ENCODE measurements at regions not wholly inside any gene's neighbourhood (a gene's known extent, or its start where the extent isn't known, plus 50 kb on each side); places are given as distances from the start of the nearest gene placed in this dataset.

DNA sequence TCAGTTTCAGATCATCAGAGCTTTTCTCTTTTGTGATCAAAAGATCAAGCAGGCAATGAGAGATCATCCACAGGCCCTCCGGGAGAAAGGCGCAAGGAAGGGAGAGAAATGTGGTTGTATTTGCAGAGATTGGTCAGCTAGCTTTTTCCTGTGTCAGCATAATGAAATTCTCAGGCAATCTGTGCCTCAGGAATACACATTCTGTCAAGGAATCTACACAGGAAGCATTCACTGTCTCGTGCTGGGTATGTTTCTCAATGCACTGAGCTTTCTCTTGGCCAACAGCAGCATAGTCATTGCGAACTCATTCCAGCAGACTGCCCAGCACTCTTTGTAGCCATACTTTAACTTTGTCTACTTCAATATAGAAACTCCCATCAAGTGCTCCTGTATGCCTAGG is 413.7 kb downstream of the PPP3CA start:
- Histone ChIP-seq H3K4me3 (ENCODE audit: low read depth, low read length) (no peak overlapping the region), H3K36me3 (ENCODE audit: control insufficient read depth, insufficient read depth, low read length) (no peaks in the 10 kb centered on the region), H3K27me3 (replicated peaks; ENCODE audit: control insufficient read depth, insufficient read depth, low read length) (no peaks in the 10 kb centered on the region; the same call in 1 of the 2 replicates), H3K4me1 (no peaks in the 10 kb centered on the region), H3K9me3 (no peaks in the 10 kb centered on the region)
- no TSS peak for BruUV-seq (replicated peaks)
- TF ChIP-seq, protein P1, sequence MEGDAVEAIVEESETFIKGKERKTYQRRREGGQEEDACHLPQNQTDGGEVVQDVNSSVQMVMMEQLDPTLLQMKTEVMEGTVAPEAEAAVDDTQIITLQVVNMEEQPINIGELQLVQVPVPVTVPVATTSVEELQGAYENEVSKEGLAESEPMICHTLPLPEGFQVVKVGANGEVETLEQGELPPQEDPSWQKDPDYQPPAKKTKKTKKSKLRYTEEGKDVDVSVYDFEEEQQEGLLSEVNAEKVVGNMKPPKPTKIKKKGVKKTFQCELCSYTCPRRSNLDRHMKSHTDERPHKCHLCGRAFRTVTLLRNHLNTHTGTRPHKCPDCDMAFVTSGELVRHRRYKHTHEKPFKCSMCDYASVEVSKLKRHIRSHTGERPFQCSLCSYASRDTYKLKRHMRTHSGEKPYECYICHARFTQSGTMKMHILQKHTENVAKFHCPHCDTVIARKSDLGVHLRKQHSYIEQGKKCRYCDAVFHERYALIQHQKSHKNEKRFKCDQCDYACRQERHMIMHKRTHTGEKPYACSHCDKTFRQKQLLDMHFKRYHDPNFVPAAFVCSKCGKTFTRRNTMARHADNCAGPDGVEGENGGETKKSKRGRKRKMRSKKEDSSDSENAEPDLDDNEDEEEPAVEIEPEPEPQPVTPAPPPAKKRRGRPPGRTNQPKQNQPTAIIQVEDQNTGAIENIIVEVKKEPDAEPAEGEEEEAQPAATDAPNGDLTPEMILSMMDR (IDR thresholded peaks at IDR 0.05; ENCODE audit: insufficient read depth in 1 of 2, low read depth in 1 of 2, low read length in 1 of 2, severe bottlenecking in 1 of 2, unreplicated experiment in 1 of 2), result no peak
- Mint-ChIP-seq H3K27me3 (ENCODE audit: insufficient read depth, unreplicated experiment) (peaks cover 3% of the 10 kb centered on the region), H3K4me1 (ENCODE audit: low read depth, unreplicated experiment) (no peaks in the 10 kb centered on the region), H3K36me3 (ENCODE audit: insufficient read depth, unreplicated experiment) (no peaks in the 10 kb centered on the region), H3K27ac (ENCODE audit: unreplicated experiment) (no peak overlapping the region), H3K4me3 (ENCODE audit: unreplicated experiment) (no peak overlapping the region), H3K9me3 (ENCODE audit: unreplicated experiment) (no peaks in the 10 kb centered on the region)
- intact Hi-C loops (cut with micrococcal nuclease; ENCODE audit: unreplicated experiment), result no loop called here
- ChIA-PET POLR2A (no interaction called here), CTCF (no interaction called here)
- no peak for DNase-seq

DNA sequence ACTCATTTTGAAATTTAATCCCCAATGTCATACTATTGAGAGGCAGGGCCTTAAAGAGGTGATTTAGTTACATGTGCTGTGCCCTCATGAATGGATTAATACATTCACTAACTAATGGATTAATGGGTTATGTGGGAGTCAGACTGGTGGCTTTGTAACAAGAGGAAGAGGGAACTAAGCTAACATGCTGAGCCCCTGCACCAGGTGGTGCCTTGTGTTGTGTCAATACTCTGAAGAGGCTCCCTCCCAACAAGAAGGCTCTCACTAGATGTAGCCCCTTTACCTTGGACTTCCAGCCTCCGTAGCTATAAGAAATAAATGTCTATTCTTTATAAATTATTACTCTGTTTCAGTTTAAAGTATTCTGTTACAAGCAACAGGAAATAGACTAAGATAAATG is 411.9 kb upstream of the EMCN start:
- Histone ChIP-seq H3K9me3 (no peaks in the 10 kb centered on the region), H3K27me3 (replicated peaks; ENCODE audit: control insufficient read depth, insufficient read depth, low read length) (no peaks in the 10 kb centered on the region; the same call in 1 of the 2 replicates), H3K4me3 (ENCODE audit: low read depth, low read length) (no peak overlapping the region), H3K36me3 (ENCODE audit: control insufficient read depth, insufficient read depth, low read length) (no peaks in the 10 kb centered on the region), H3K4me1 (no peaks in the 10 kb centered on the region)
- H3K27ac Mint-ChIP-seq (ENCODE audit: unreplicated experiment), result no peak overlapping the region
- H3K9me3 Mint-ChIP-seq (ENCODE audit: unreplicated experiment), result peaks cover under 1% of the 10 kb centered on the region
- ChIA-PET POLR2A (no interaction called here), CTCF (no interaction called here)
- DNase-seq, result no peak
- TF ChIP-seq, protein P1 (IDR thresholded peaks at IDR 0.05; ENCODE audit: insufficient read depth in 1 of 2, low read depth in 1 of 2, low read length in 1 of 2, severe bottlenecking in 1 of 2, unreplicated experiment in 1 of 2), result no peak
- H3K36me3 Mint-ChIP-seq (ENCODE audit: insufficient read depth, unreplicated experiment), result no peaks in the 10 kb centered on the region
- peaks cover 3% of the 10 kb centered on the region for H3K27me3 Mint-ChIP-seq (ENCODE audit: insufficient read depth, unreplicated experiment)
- intact Hi-C loops (cut with micrococcal nuclease; ENCODE audit: unreplicated experiment), result no loop called here
- H3K4me1 Mint-ChIP-seq (ENCODE audit: low read depth, unreplicated experiment), result no peaks in the 10 kb centered on the region
- no TSS peak for BruUV-seq (replicated peaks)
- no peak overlapping the region for H3K4me3 Mint-ChIP-seq (ENCODE audit: unreplicated experiment)

DNA sequence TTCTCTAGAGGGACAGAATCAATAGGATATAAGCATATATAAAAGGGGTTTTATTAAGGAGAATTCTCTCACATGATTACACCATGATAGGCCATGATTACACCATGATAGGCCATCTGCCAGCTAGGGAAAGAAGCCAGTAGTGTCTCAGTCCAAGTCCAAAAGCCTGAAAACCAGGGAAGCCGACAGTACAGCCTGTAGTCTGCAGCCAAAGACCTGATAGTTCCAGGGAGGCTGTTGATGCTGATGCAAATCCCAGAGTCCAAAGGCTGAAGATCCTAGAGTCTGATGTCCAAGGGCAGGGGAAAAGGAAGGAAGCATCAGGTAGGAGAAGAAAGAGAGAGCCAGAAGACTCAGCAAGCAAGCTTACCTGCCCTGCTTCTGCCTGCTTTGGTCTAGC is 411.3 kb upstream of the EMCN start:
- intact Hi-C loops (cut with micrococcal nuclease; ENCODE audit: unreplicated experiment), result no loop called here
- peaks cover 7% of the 10 kb centered on the region for H3K27me3 Mint-ChIP-seq (ENCODE audit: insufficient read depth, unreplicated experiment)
- ChIA-PET POLR2A (no interaction called here), CTCF (no interaction called here)
- Histone ChIP-seq H3K9me3 (no peaks in the 10 kb centered on the region), H3K27me3 (replicated peaks; ENCODE audit: control insufficient read depth, insufficient read depth, low read length) (no peaks in the 10 kb centered on the region; the same call in 1 of the 2 replicates), H3K4me3 (ENCODE audit: low read depth, low read length) (no peak overlapping the region), H3K4me1 (no peaks in the 10 kb centered on the region), H3K36me3 (ENCODE audit: control insufficient read depth, insufficient read depth, low read length) (no peaks in the 10 kb centered on the region)
- BruUV-seq (replicated peaks), result no TSS peak
- H3K9me3 Mint-ChIP-seq (ENCODE audit: unreplicated experiment), result peaks cover 7% of the 10 kb centered on the region
- H3K27ac Mint-ChIP-seq (ENCODE audit: unreplicated experiment), result no peak overlapping the region
- DNase-seq, result no peak
- H3K36me3 Mint-ChIP-seq (ENCODE audit: insufficient read depth, unreplicated experiment), result no peaks in the 10 kb centered on the region
- TF ChIP-seq, protein P1 (IDR thresholded peaks at IDR 0.05; ENCODE audit: insufficient read depth in 1 of 2, low read depth in 1 of 2, low read length in 1 of 2, severe bottlenecking in 1 of 2, unreplicated experiment in 1 of 2), result no peak
- no peaks in the 10 kb centered on the region for H3K4me1 Mint-ChIP-seq (ENCODE audit: low read depth, unreplicated experiment)
- H3K4me3 Mint-ChIP-seq (ENCODE audit: unreplicated experiment), result no peak overlapping the region

All from Caco-2 (cell line).